Ishikawa (cell line): ENCODE measurements at regions not wholly inside any gene's neighbourhood (a gene's known extent, or its start where the extent isn't known, plus 50 kb on each side); places are given as distances from the start of the nearest gene placed in this dataset.

Source experiments
- CEBPB ChIP-seq: IDR thresholded peaks from 2 replicates; pipeline ENCODE4 v1.6.1; 2012
- CREB1 ChIP-seq: IDR thresholded peaks from 2 replicates; pipeline ENCODE4 v1.6.1; 2012; ENCODE audit warnings: low read depth
- EGR1 ChIP-seq: IDR thresholded peaks from 2 replicates; pipeline ENCODE4 v1.6.1; 2012
- EP300 ChIP-seq: IDR thresholded peaks from 2 replicates; pipeline ENCODE4 v1.6.1; 2012; ENCODE audit warnings: borderline replicate concordance
- FOXM1 ChIP-seq: IDR thresholded peaks from 2 replicates; pipeline ENCODE4 v1.6.1; 2012; ENCODE audit warnings: low read depth, borderline replicate concordance
- NFIC ChIP-seq: IDR thresholded peaks from 2 replicates; pipeline ENCODE4 v1.6.1; 2012
- RAD21 ChIP-seq: IDR thresholded peaks from 2 replicates; pipeline ENCODE4 v1.6.1; 2012; ENCODE audit warnings: low read depth
- TAF1 ChIP-seq: IDR thresholded peaks from 2 replicates; pipeline ENCODE4 v1.6.1; 2012; ENCODE audit warnings: low read depth, mild to moderate bottlenecking
- TEAD4 ChIP-seq: IDR thresholded peaks from 2 replicates; pipeline ENCODE4 v1.6.1; 2012
- YY1 ChIP-seq: IDR thresholded peaks from 2 replicates; pipeline ENCODE4 v1.6.1; 2012; ENCODE audit warnings: low read depth
- ZBTB7A ChIP-seq: IDR thresholded peaks from 2 replicates; pipeline ENCODE4 v1.6.1; 2012; ENCODE audit warnings: low read depth
- TF ChIP-seq, protein P1 (sequence below): IDR thresholded peaks from 2 replicates; pipeline ENCODE4 v1.6.1; 2012; ENCODE audit warnings: low read depth, mild to moderate bottlenecking
- TF ChIP-seq, protein P2 (sequence below): IDR thresholded peaks from 2 replicates; pipeline ENCODE4 v1.6.1; 2012

GRCh38 chr16:82459580-82460256, 167.1 kb upstream of the CDH13 start:
- TF ChIP-seq EGR1 (no peak), TAF1 (no peak), RAD21 (no peak), CEBPB (no peak), EP300 (no peak), YY1 (no peak), CREB1 (no peak), ZBTB7A (no peak), TEAD4 (no peak), FOXM1 (no peak), NFIC (no peak)
- TF ChIP-seq, protein P1, sequence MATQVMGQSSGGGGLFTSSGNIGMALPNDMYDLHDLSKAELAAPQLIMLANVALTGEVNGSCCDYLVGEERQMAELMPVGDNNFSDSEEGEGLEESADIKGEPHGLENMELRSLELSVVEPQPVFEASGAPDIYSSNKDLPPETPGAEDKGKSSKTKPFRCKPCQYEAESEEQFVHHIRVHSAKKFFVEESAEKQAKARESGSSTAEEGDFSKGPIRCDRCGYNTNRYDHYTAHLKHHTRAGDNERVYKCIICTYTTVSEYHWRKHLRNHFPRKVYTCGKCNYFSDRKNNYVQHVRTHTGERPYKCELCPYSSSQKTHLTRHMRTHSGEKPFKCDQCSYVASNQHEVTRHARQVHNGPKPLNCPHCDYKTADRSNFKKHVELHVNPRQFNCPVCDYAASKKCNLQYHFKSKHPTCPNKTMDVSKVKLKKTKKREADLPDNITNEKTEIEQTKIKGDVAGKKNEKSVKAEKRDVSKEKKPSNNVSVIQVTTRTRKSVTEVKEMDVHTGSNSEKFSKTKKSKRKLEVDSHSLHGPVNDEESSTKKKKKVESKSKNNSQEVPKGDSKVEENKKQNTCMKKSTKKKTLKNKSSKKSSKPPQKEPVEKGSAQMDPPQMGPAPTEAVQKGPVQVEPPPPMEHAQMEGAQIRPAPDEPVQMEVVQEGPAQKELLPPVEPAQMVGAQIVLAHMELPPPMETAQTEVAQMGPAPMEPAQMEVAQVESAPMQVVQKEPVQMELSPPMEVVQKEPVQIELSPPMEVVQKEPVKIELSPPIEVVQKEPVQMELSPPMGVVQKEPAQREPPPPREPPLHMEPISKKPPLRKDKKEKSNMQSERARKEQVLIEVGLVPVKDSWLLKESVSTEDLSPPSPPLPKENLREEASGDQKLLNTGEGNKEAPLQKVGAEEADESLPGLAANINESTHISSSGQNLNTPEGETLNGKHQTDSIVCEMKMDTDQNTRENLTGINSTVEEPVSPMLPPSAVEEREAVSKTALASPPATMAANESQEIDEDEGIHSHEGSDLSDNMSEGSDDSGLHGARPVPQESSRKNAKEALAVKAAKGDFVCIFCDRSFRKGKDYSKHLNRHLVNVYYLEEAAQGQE = no peak
- TF ChIP-seq, protein P2, sequence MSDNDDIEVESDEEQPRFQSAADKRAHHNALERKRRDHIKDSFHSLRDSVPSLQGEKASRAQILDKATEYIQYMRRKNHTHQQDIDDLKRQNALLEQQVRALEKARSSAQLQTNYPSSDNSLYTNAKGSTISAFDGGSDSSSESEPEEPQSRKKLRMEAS = no peak
